Erythroblast (primary cell): ENCODE measurements at regions not wholly inside any gene's neighbourhood (a gene's known extent, or its start where the extent isn't known, plus 50 kb on each side); places are given as distances from the start of the nearest gene placed in this dataset.

Experiments used
- GATA1 ChIP-seq: IDR thresholded peaks from 2 replicates; pipeline ENCODE4 v1.6.1; 2011; ENCODE audit warnings: low read depth, mild to moderate bottlenecking, control low read depth, low read length, moderate library complexity
- POLR2A ChIP-seq: IDR thresholded peaks from 2 replicates; pipeline ENCODE4 v1.6.1; 2011; ENCODE audit warnings: mild to moderate bottlenecking, low read length

GRCh38 chr10:124194199-124194824 lies 100.9 kb upstream of the CHST15 start:
- no peak for TF ChIP-seq POLR2A
- TF ChIP-seq GATA1 = no peak
